GM19372 (cell line): ENCODE measurements at regions not wholly inside any gene's neighbourhood (a gene's known extent, or its start where the extent isn't known, plus 50 kb on each side); places are given as distances from the start of the nearest gene placed in this dataset.
"Not testable (repeated sequence)": the region's sequence is repeated elsewhere in the genome, so short reads cannot be mapped to it uniquely, and the experiment has no call there.

ENCODE experiments used
- ATAC-seq: cut with Tn5 transposase; IDR thresholded peaks from one replicate; pipeline ENCODE4 v1.9.1; 2021; ENCODE audit warnings: mild to moderate bottlenecking, low read depth, moderate library complexity; ENCODE audit not compliant: unreplicated experiment

GRCh38 chr6:88390998-88391397 is 224.9 kb upstream of the CNR1 start:
- not testable (repeated sequence) for ATAC-seq

GRCh38 chr6:88388589-88388988 is 222.4 kb upstream of the CNR1 start:
- no peak for ATAC-seq

- no peak for ATAC-seq
Measured at GRCh38 chr6:88386167-88386566, 220.0 kb upstream of the CNR1 start.

GRCh38 chr6:88383183-88383582 is 217.0 kb upstream of the CNR1 start:
- no peak for ATAC-seq

- ATAC-seq: no peak
Measured at GRCh38 chr6:88381289-88381642, 215.1 kb upstream of the CNR1 start.

GRCh38 chr6:88380618-88381288 is 214.6 kb upstream of the CNR1 start:
- ATAC-seq: no peak

- ATAC-seq: no peak
Measured at GRCh38 chr6:88380083-88380482, 213.9 kb upstream of the CNR1 start.

GRCh38 chr6:88378639-88379038 is 212.5 kb upstream of the CNR1 start:
- ATAC-seq: no peak

- ATAC-seq: no peak
Measured at GRCh38 chr6:88377976-88378568, 211.9 kb upstream of the CNR1 start.

GRCh38 chr6:88376768-88377387 is 210.7 kb upstream of the CNR1 start:
- no peak for ATAC-seq

- no peak for ATAC-seq
Measured at GRCh38 chr6:88376197-88376596, 210.1 kb upstream of the CNR1 start.

- no peak for ATAC-seq
Measured at GRCh38 chr6:88374553-88374952, 208.4 kb upstream of the CNR1 start.

- ATAC-seq: no peak
Measured at GRCh38 chr6:88371480-88371879, 205.3 kb upstream of the CNR1 start.

GRCh38 chr6:88370127-88370710 is 204.1 kb upstream of the CNR1 start:
- no peak for ATAC-seq

- ATAC-seq: no peak
Measured at GRCh38 chr6:88369262-88369661, 203.1 kb upstream of the CNR1 start.

- no peak for ATAC-seq
Measured at GRCh38 chr6:88368071-88368787, 202.1 kb upstream of the CNR1 start.

GRCh38 chr6:88367248-88367647 is 201.1 kb upstream of the CNR1 start:
- ATAC-seq: no peak

GRCh38 chr6:88366672-88367071 is 200.5 kb upstream of the CNR1 start:
- ATAC-seq: no peak

GRCh38 chr6:88365656-88366055 is 199.5 kb upstream of the CNR1 start:
- no peak for ATAC-seq

GRCh38 chr6:88365230-88365629 is 199.1 kb upstream of the CNR1 start:
- ATAC-seq: no peak

- ATAC-seq: no peak
Measured at GRCh38 chr6:88361754-88362153, 195.6 kb upstream of the CNR1 start.
